IgD-negative memory B cell (primary cell): ENCODE measurements at regions not wholly inside any gene's neighbourhood (a gene's known extent, or its start where the extent isn't known, plus 50 kb on each side); places are given as distances from the start of the nearest gene placed in this dataset.
A peak's percentile ranks its signal among the peaks of the same experiment; 100 is the strongest.

Source experiments
- H3K27ac Mint-ChIP-seq, 3 donors: one replicate each; pipeline ENCODE4 v1.8.0; 2020 to 2022; ENCODE audit warnings: mild to moderate bottlenecking in 3 of 3, mixed read lengths in 3 of 3, moderate library complexity in 1 of 3
- H3K27me3 Mint-ChIP-seq: one replicate; pipeline ENCODE4 v1.8.0; 2021; ENCODE audit warnings: mixed read lengths
- H3K36me3 Mint-ChIP-seq: one replicate; pipeline ENCODE4 v1.8.0; 2020; ENCODE audit warnings: mild to moderate bottlenecking, mixed read lengths
- H3K4me1 Mint-ChIP-seq, 3 donors: one replicate each; pipeline ENCODE4 v1.8.0; 2020 to 2022; ENCODE audit warnings: mixed read lengths in 3 of 3, mild to moderate bottlenecking in 1 of 3
- H3K4me3 Mint-ChIP-seq, 4 donors: one replicate each; pipeline ENCODE4 v1.8.0; 2020 to 2022; ENCODE audit warnings: mild to moderate bottlenecking in 4 of 4, mixed read lengths in 4 of 4, moderate library complexity in 3 of 4
- H3K9me3 Mint-ChIP-seq, 3 donors: one replicate each; pipeline ENCODE4 v1.8.0; 2020 to 2021; ENCODE audit warnings: mixed read lengths in 3 of 3, mild to moderate bottlenecking in 1 of 3

- H3K27ac Mint-ChIP-seq: no peak overlapping the region
- no peaks in the 10 kb centered on the region for H3K36me3 Mint-ChIP-seq
- H3K4me3 Mint-ChIP-seq: no peak overlapping the region
- peaks cover 0 to 7% (median 2%) of the 10 kb centered on the region in 3 donors for H3K9me3 Mint-ChIP-seq
- peaks cover 11 to 17% (median 16%) of the 10 kb centered on the region in 3 donors for H3K4me1 Mint-ChIP-seq
- no peaks in the 10 kb centered on the region for H3K27me3 Mint-ChIP-seq
These were observed 460.4 kb upstream of the BOD1L1 start for GRCh38 chr4:14087921-14088320.

- H3K36me3 Mint-ChIP-seq: peaks cover 4% of the 10 kb centered on the region
- peaks cover 0 to 3% (median 2%) of the 10 kb centered on the region in 3 donors for H3K9me3 Mint-ChIP-seq
- no peaks in the 10 kb centered on the region for H3K27me3 Mint-ChIP-seq
- peaks cover 11 to 17% (median 16%) of the 10 kb centered on the region in 3 donors for H3K4me1 Mint-ChIP-seq
- H3K27ac Mint-ChIP-seq: no peak overlapping the region
- H3K4me3 Mint-ChIP-seq: no peak overlapping the region
These were observed 464.0 kb upstream of the BOD1L1 start for GRCh38 chr4:14091531-14091930.

GRCh38 chr4:14091966-14092365, 464.4 kb upstream of the BOD1L1 start:
- peaks cover 0 to 3% (median 2%) of the 10 kb centered on the region in 3 donors for H3K9me3 Mint-ChIP-seq
- peaks cover 9 to 17% (median 13%) of the 10 kb centered on the region in 3 donors for H3K4me1 Mint-ChIP-seq
- H3K4me3 Mint-ChIP-seq: no peak overlapping the region
- H3K27me3 Mint-ChIP-seq: no peaks in the 10 kb centered on the region
- no peak overlapping the region for H3K27ac Mint-ChIP-seq
- H3K36me3 Mint-ChIP-seq: peaks cover 4% of the 10 kb centered on the region

DNA sequence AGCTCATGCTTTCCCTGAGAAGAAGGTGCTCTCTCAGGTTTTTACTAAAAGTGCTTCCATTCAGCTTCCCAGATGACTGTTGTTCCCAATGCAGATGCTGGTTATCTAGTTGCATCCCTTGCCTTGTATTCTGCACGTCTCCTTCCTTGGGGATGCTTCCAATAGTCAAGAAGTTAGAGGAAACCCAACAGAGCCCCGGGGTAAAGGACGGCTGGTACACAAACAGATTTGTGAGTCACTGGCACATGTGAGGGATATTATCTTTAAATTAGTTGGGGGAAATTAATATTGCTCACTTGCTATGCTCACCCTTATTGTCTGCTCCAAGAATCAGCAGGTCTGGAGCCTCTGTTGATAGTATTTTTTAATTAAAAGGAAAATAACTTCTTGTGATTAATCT, 465.2 kb upstream of the BOD1L1 start:
- peaks cover 4% of the 10 kb centered on the region for H3K36me3 Mint-ChIP-seq
- no peak overlapping the region for H3K27ac Mint-ChIP-seq
- H3K4me1 Mint-ChIP-seq: peaks cover 1 to 9% (median 6%) of the 10 kb centered on the region in 3 donors
- H3K9me3 Mint-ChIP-seq: peaks cover 0 to 3% (median 2%) of the 10 kb centered on the region in 3 donors
- no peak overlapping the region for H3K4me3 Mint-ChIP-seq
- H3K27me3 Mint-ChIP-seq: no peaks in the 10 kb centered on the region

DNA sequence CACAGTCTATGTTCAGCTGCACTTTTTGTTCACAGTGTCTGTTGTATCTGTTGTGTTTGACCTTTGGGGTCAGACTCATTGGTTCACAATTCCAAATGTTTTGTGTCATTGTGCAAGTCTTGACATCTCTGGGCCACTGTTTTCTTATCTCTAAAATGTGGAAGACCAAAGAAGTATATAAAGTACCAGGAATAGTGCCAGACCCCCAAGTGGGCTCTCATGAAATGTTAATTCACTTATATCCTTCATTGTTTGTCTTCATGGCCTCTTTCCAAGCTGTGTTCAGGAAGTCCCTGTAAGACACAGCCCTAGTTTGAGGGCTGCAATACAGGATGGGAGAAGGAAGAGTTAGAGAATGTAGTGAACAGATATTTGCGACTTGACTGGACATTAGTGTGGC, 468.3 kb upstream of the BOD1L1 start:
- Mint-ChIP-seq H3K36me3 (peaks cover 4% of the 10 kb centered on the region), H3K27ac (no peak overlapping the region), H3K4me3 (no peak overlapping the region), H3K27me3 (no peaks in the 10 kb centered on the region), H3K9me3 (peaks cover 0 to 2% (median 0%) of the 10 kb centered on the region in 3 donors), H3K4me1 (no peaks in the 10 kb centered on the region)

GRCh38 chr4:14096396-14096965, 469.0 kb upstream of the BOD1L1 start:
- Mint-ChIP-seq H3K27ac (no peak overlapping the region), H3K27me3 (no peaks in the 10 kb centered on the region), H3K9me3 (peaks cover 0 to 2% (median 0%) of the 10 kb centered on the region in 3 donors), H3K36me3 (peaks cover 4% of the 10 kb centered on the region), H3K4me3 (no peak overlapping the region), H3K4me1 (no peaks in the 10 kb centered on the region)

DNA sequence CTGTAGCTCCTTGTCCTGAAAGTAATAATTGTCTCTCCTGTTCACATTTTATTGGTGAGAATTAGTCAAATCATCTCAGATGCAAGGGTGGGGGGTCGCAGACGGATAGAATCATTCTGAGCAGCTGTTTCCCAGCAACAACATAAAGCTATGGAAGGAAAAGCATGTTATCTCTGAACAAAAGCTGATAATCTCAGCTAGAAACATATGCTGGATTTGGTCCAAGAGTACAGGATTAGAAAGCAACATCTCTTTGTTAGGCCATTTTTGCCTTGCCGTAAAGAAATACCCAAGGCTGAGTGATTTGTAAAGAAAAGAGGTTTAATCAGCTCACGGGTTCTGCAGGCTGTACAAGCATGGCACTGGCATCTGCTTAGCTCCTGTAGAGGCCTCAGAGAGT, 472.8 kb upstream of the BOD1L1 start:
- Mint-ChIP-seq H3K27ac (no peak overlapping the region), H3K4me3 (no peak overlapping the region), H3K9me3 (peaks cover 0 to 2% (median 0%) of the 10 kb centered on the region in 3 donors), H3K4me1 (no peaks in the 10 kb centered on the region), H3K36me3 (peaks cover 4% of the 10 kb centered on the region), H3K27me3 (no peaks in the 10 kb centered on the region)

- Mint-ChIP-seq H3K4me3 (no peak overlapping the region), H3K36me3 (peaks cover 1% of the 10 kb centered on the region), H3K27me3 (peaks cover 5% of the 10 kb centered on the region), H3K4me1 (peaks cover 0 to 3% (median 2%) of the 10 kb centered on the region in 3 donors), H3K27ac (no peak overlapping the region), H3K9me3 (peaks cover 3 to 14% (median 5%) of the 10 kb centered on the region in 3 donors)
These were observed 482.9 kb upstream of the BOD1L1 start for GRCh38 chr4:14110407-14110806.

DNA sequence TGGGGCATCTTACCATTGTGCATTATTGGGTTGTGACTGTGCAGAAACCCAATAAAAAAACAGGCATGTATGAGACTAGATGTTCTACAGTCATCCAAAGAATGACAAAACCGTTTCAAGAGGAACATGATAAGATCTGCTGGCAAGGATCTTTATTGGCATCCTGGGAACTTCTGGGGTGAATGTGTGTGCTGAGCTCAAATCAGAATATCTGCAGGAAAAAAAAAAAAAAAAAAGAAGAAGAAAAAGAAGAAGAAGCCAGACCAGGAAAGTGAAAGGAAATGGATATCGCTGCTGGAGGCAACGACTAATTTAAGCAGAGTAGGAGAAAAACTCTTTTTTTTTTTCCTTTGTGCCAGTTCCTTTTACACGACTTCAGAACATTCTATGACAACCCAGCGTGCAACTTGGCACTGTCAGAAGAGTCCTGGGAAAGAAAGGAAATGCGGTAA, 484.2 kb upstream of the BOD1L1 start:
- peaks cover 0 to 3% (median 2%) of the 10 kb centered on the region in 3 donors for H3K4me1 Mint-ChIP-seq
- no peaks in the 10 kb centered on the region for H3K36me3 Mint-ChIP-seq
- no peak overlapping the region for H3K4me3 Mint-ChIP-seq
- H3K27ac Mint-ChIP-seq: no peak overlapping the region
- H3K9me3 Mint-ChIP-seq: peaks cover 3 to 11% (median 5%) of the 10 kb centered on the region in 3 donors
- peaks cover 8% of the 10 kb centered on the region for H3K27me3 Mint-ChIP-seq

DNA sequence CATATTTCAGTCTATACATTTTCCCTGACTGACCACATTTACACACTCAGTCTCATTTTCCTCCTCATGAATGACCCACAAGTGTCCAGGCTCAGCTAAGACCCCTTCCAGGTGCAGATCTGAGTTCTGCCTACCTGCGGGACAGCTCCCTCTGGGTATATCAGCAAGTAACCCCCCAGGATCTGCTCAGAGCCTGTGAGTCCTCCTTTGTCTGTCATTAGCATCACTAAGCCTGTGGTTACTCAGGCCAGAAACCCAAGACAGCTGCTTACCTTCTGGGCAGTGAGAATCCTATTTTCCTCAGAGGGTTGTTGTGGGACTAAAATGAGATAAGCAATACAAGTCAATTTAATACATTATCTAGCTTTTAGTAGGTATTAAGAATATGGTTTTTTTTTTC, 487.6 kb upstream of the BOD1L1 start:
- H3K9me3 Mint-ChIP-seq: peaks cover 0 to 3% (median 1%) of the 10 kb centered on the region in 3 donors
- no peak overlapping the region for H3K27ac Mint-ChIP-seq
- H3K36me3 Mint-ChIP-seq: no peaks in the 10 kb centered on the region
- peaks cover 0 to 5% (median 5%) of the 10 kb centered on the region in 3 donors for H3K4me1 Mint-ChIP-seq
- H3K27me3 Mint-ChIP-seq: peaks cover 8% of the 10 kb centered on the region
- H3K4me3 Mint-ChIP-seq: no peak overlapping the region

DNA sequence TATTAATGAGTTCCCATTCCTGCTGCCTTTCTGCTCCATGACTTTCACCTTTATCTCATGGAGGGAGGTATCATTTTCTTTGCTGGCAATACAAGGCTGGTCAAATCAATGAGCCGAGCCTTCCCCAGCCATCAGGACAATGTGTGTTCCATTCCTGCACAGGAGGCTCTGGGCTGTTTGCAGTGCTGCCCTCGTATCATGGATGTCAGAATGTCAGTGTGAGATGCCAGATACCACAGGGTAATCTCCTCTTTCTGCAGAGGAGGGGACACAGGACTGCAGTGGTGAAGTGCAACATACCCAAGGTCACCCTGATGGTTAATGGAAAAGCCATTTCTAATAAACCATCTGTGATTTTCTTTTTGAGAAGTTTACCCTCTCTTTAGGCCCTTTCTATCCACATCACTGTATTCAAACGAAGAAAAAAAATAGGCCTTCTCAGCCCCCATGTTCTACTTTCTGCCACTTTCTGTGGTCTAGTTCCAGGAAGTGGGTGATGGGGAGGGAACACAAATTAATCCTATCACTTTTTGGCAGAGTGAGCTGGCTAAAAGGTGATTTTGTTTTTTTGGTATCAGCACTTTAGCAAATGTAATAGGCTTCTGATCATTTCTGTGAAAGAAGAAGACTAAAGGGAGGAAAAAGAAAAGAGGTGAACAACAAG, 490.2 kb upstream of the BOD1L1 start:
- Mint-ChIP-seq H3K27ac (no peak overlapping the region), H3K4me1 (peaks cover 0 to 9% (median 5%) of the 10 kb centered on the region in 3 donors), H3K27me3 (peaks cover 7% of the 10 kb centered on the region), H3K36me3 (peaks cover 2% of the 10 kb centered on the region), H3K4me3 (peak overlapping the region in 1 of 4 donors; percentile 38), H3K9me3 (peaks cover 0 to 3% (median 0%) of the 10 kb centered on the region in 3 donors)

DNA sequence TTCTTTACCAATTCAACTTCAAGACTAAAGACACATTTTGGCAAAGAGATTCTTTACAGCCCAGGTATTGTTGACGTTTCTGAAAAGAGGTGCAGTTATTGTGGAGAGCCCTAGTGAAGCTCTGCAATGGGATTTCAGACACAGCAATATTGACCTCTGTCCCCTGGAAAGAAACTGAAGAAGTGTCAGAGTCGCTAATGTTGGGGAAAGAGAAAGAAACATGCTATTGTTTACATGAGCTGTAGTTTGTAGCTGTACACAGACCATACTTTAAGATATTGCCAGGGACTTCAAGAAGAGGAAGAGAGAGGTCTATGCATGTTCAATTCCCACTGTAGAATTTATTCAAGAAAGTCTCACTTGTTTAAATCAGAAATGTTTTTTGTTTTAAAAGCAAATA, 497.3 kb upstream of the BOD1L1 start:
- Mint-ChIP-seq H3K36me3 (peaks cover 4% of the 10 kb centered on the region), H3K27ac (no peak overlapping the region), H3K4me3 (no peak overlapping the region), H3K4me1 (peaks cover 18 to 24% (median 19%) of the 10 kb centered on the region in 3 donors), H3K27me3 (no peaks in the 10 kb centered on the region), H3K9me3 (no peaks in the 10 kb centered on the region)

DNA sequence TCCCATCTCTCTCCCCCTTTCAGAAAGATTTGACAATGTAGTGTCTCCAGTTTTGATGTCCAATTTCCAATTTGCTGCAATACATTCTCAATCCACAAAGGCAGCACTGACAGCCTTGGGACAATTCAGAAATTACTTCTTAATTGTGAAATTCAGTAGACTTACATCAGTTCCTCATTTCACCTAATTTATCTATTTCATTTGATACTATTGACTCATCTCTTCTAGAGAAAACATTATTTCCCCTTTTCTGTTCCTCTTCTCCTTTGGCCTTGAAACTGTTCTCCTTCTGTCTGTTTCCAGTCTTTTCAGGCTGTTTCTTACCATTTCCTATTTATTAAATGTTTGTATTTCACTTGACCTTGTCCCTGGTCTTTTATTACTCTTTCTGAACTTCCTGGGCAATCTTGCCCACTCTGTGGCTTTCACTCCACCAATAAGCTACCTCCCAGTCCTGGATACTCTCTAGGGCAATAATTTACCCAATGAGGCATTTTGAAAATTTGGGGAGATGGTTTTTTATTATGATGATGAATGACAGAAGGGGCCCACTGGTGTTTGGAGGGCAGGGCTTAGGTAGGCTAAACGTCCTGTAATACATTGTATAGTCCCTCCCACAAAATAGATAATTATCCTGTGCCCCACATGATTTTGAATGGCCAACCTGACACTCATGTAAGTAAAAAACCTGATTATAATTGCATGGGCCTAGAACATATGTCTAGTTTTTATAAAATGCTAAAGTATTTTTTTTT, 498.0 kb upstream of the BOD1L1 start:
- peak overlapping the region in 2 of 4 donors; percentile 10 to 70 for H3K4me3 Mint-ChIP-seq
- H3K36me3 Mint-ChIP-seq: peaks cover 4% of the 10 kb centered on the region
- H3K27ac Mint-ChIP-seq: peak overlapping the region in 1 of 3 donors; percentile 54
- no peaks in the 10 kb centered on the region for H3K27me3 Mint-ChIP-seq
- H3K9me3 Mint-ChIP-seq: no peaks in the 10 kb centered on the region
- H3K4me1 Mint-ChIP-seq: peaks cover 18 to 24% (median 19%) of the 10 kb centered on the region in 3 donors

DNA sequence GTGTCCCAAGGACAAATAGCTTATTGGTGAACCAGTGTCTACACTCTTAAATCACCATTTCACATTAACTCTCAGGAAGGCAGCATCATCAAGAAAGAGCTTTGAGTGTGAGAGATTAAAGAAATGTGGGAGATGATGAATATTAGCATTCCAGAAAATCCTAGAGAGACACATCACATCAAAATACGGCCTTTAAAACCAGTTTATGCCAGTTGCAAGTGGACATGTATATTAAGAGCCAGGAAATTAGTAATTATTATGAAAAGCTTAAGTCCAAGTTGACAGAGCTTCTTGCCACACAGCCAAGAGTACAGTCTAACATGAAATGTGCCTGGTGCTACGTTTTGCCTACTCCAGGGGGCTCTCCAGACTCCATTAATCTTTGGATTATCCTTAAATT, 503.0 kb upstream of the BOD1L1 start:
- H3K4me3 Mint-ChIP-seq: no peak overlapping the region
- no peaks in the 10 kb centered on the region for H3K27me3 Mint-ChIP-seq
- no peaks in the 10 kb centered on the region for H3K9me3 Mint-ChIP-seq
- H3K4me1 Mint-ChIP-seq: peaks cover 5 to 11% (median 9%) of the 10 kb centered on the region in 3 donors
- H3K36me3 Mint-ChIP-seq: no peaks in the 10 kb centered on the region
- H3K27ac Mint-ChIP-seq: no peak overlapping the region

GRCh38 chr4:14131335-14131734, 503.8 kb upstream of the BOD1L1 start:
- Mint-ChIP-seq H3K27me3 (no peaks in the 10 kb centered on the region), H3K9me3 (no peaks in the 10 kb centered on the region), H3K4me3 (no peak overlapping the region), H3K4me1 (peaks cover 3 to 8% (median 5%) of the 10 kb centered on the region in 3 donors), H3K27ac (no peak overlapping the region), H3K36me3 (no peaks in the 10 kb centered on the region)
